Liver (tissue), 6 donors: ENCODE measurements at regions not wholly inside any gene's neighbourhood (a gene's known extent, or its start where the extent isn't known, plus 50 kb on each side); places are given as distances from the start of the nearest gene placed in this dataset.
"Not testable (repeated sequence)": the region's sequence is repeated elsewhere in the genome, so short reads cannot be mapped to it uniquely, and the experiment has no call there.

Experiments used
- DNase-seq: peaks from one replicate; pipeline ENCODE4 v3.0.0-alpha.2; 2017; ENCODE audit warnings: low spot score
- H3K27ac ChIP-seq, 2 donors: one replicate each; pipeline ENCODE4 v1.7.0; 2013; ENCODE audit warnings: inconsistent platforms in 2 of 2, low read length in 2 of 2, control low read depth in 1 of 2, low read depth in 1 of 2, mild to moderate bottlenecking in 1 of 2
- H3K27me3 ChIP-seq, 4 donors: one replicate each; pipeline versions ENCODE4 v1.6.1 to v1.7.0; 2013; ENCODE audit warnings: low read length in 3 of 4, inconsistent platforms in 1 of 4, mild to moderate bottlenecking in 1 of 4, moderate library complexity in 1 of 4; ENCODE audit not compliant: control insufficient read depth in 4 of 4, insufficient read depth in 4 of 4
- H3K36me3 ChIP-seq, 4 donors: one replicate each; pipeline versions ENCODE4 v1.6.1 to v1.7.0; 2013; ENCODE audit warnings: low read length in 3 of 4, mild to moderate bottlenecking in 3 of 4, low read depth in 1 of 4, moderate library complexity in 1 of 4; ENCODE audit not compliant: control insufficient read depth in 4 of 4, insufficient read depth in 3 of 4
- H3K4me1 ChIP-seq, 4 donors: one replicate each; pipeline versions ENCODE4 v1.6.1 to v1.7.0; 2013; ENCODE audit warnings: low read length in 3 of 4, mild to moderate bottlenecking in 3 of 4, moderate library complexity in 1 of 4; ENCODE audit not compliant: control insufficient read depth in 4 of 4, insufficient read depth in 4 of 4
- H3K4me3 ChIP-seq, 3 donors: one replicate each; pipeline versions ENCODE4 v1.6.1 to v1.7.0; 2013; ENCODE audit warnings: low read length in 3 of 3, control low read depth in 1 of 3, low read depth in 1 of 3, mild to moderate bottlenecking in 1 of 3
- H3K9ac ChIP-seq, 2 donors: one replicate each; pipeline ENCODE4 v1.7.0; 2013; ENCODE audit warnings: low read length in 2 of 2, mild to moderate bottlenecking in 2 of 2, moderate library complexity in 2 of 2, control low read depth in 1 of 2, low read depth in 1 of 2
- H3K9me3 ChIP-seq, 4 donors: one replicate each; pipeline versions ENCODE4 v1.6.1 to v1.7.0; 2013; ENCODE audit warnings: low read length in 3 of 4; ENCODE audit not compliant: control insufficient read depth in 4 of 4
- FOXA1 ChIP-seq: IDR thresholded peaks from 2 replicates; pipeline ENCODE4 v1.6.1; 2016; ENCODE audit warnings: antibody characterized with exemption
- FOXA2 ChIP-seq: IDR thresholded peaks from 2 replicates; pipeline ENCODE4 v1.6.1; 2016; ENCODE audit warnings: antibody characterized with exemption
- YY1 ChIP-seq: IDR thresholded peaks from 2 replicates; pipeline ENCODE4 v1.6.1; 2016; ENCODE audit warnings: antibody characterized with exemption, mild to moderate bottlenecking
- WGBS: extraction: QIAGEN DNeasy Blood & Tissue Kit; methylation state at CpG from one replicate; pipeline ENCODE4 v1.1.7; 2013; 5-methylcytosine and 5-hydroxymethylcytosine counted together
- donor health status: healthy.
- donor health status: healthy.
- donor health status: healthy.

- H3K36me3 ChIP-seq, H3K4me3 ChIP-seq, H3K9me3 ChIP-seq, H3K27ac ChIP-seq, H3K9ac ChIP-seq, H3K4me1 ChIP-seq, DNase-seq, H3K27me3 ChIP-seq: not testable (repeated sequence)
- 66% methylated on average over 5 of the region's 7 CpGs for WGBS
Observed at GRCh38 chr7:73162680-73163079, 76.8 kb upstream of the SPDYE9 start.

- not testable (repeated sequence) for H3K4me1 ChIP-seq, DNase-seq
- WGBS, result no CpG with 5 or more reads among the region's 4 CpGs
Observed at GRCh38 chr7:73161727-73162126, 75.9 kb upstream of the SPDYE9 start.

GRCh38 chr7:73157169-73157661, 71.4 kb upstream of the SPDYE9 start:
- not testable (repeated sequence) for H3K9ac ChIP-seq, H3K4me1 ChIP-seq, H3K4me3 ChIP-seq, H3K9me3 ChIP-seq, H3K27ac ChIP-seq, H3K36me3 ChIP-seq, DNase-seq, H3K27me3 ChIP-seq
- WGBS, result 86% methylated on average over 1 of the region's 9 CpGs

More at GRCh38 chr7:73161727-73162126, 75.9 kb upstream of the SPDYE9 start:
- not testable (repeated sequence) for H3K27ac ChIP-seq, H3K9ac ChIP-seq, H3K9me3 ChIP-seq, H3K36me3 ChIP-seq, H3K27me3 ChIP-seq, H3K4me3 ChIP-seq

GRCh38 chr7:73156510-73157168, 70.8 kb upstream of the SPDYE9 start:
- H3K4me1 ChIP-seq, H3K9ac ChIP-seq, DNase-seq, H3K27me3 ChIP-seq, H3K9me3 ChIP-seq, H3K27ac ChIP-seq, H3K36me3 ChIP-seq, H3K4me3 ChIP-seq: not testable (repeated sequence)
- TF ChIP-seq FOXA2, result peak; percentile 57
- TF ChIP-seq YY1, result peak; percentile 15
- TF ChIP-seq FOXA1, result peak; percentile 21
- 15% methylated on average over 12 of the region's 17 CpGs for whole genome bisulfite sequencing

- under 1% methylated on average over 38 of the region's 48 CpGs for WGBS
- not testable (repeated sequence) for H3K27ac ChIP-seq, H3K36me3 ChIP-seq, H3K27me3 ChIP-seq, DNase-seq, H3K9ac ChIP-seq, H3K9me3 ChIP-seq, H3K4me1 ChIP-seq
- peak overlapping the region in 1 of 3 donors; percentile 51 for H3K4me3 ChIP-seq
Observed at GRCh38 chr7:73154586-73155038, 68.8 kb upstream of the SPDYE9 start.

GRCh38 chr7:73153921-73154585, 68.2 kb upstream of the SPDYE9 start:
- H3K9me3 ChIP-seq, H3K27ac ChIP-seq, H3K9ac ChIP-seq, DNase-seq, H3K4me3 ChIP-seq, H3K36me3 ChIP-seq, H3K4me1 ChIP-seq, H3K27me3 ChIP-seq: not testable (repeated sequence)
- WGBS, result 29% methylated on average over 9 of the region's 23 CpGs

- not testable (repeated sequence) for H3K27me3 ChIP-seq, H3K4me3 ChIP-seq, DNase-seq, H3K27ac ChIP-seq, H3K9ac ChIP-seq, H3K36me3 ChIP-seq, H3K4me1 ChIP-seq, H3K9me3 ChIP-seq
- no CpG with 5 or more reads among the region's 2 CpGs for WGBS
Observed at GRCh38 chr7:73148570-73148969, 62.7 kb upstream of the SPDYE9 start.

- not testable (repeated sequence) for H3K4me3 ChIP-seq, H3K27me3 ChIP-seq, H3K27ac ChIP-seq, DNase-seq, H3K36me3 ChIP-seq, H3K9me3 ChIP-seq, H3K9ac ChIP-seq, H3K4me1 ChIP-seq
- 97% methylated on average over 5 of the region's 6 CpGs for WGBS
Observed at GRCh38 chr7:73147681-73148080, 61.8 kb upstream of the SPDYE9 start.
